CD4-positive, alpha-beta T cell treated with Interleukin-1 beta for 1 hour (primary cell): ENCODE measurements at regions not wholly inside any gene's neighbourhood (a gene's known extent, or its start where the extent isn't known, plus 50 kb on each side); places are given as distances from the start of the nearest gene placed in this dataset.
A peak's percentile ranks its signal among the peaks of the same experiment; 100 is the strongest.

Experiments used
- DNase-seq, 2 donors: peaks; one replicate each; pipeline ENCODE4 v3.0.0-alpha.2; 2020 to 2022

GRCh38 chr4:108567831-108568230, 52.5 kb upstream of the RPL34 start:
- DNase-seq = no peak

DNA sequence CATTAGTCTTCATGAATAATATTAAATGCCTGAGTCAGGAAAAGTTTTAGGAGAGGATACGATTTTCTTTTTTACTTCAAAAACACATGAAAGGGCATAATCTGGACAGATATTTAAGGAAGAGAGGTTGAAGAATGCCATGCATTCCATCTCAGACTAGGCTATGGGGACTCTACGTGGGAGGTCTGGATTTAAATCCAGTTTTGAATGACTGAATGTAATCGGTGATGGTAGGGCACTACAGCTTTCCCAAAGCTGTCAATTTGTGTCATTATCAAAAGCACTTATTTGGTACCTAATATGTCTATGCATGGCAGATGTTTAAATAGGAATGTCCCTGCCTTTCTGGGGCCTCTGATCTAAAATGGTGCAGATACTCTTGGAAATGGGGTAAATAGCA, 59.3 kb upstream of the RPL34 start:
- no peak for DNase-seq

GRCh38 chr4:108560616-108561015, 59.8 kb upstream of the RPL34 start:
- DNase-seq = no peak

DNA sequence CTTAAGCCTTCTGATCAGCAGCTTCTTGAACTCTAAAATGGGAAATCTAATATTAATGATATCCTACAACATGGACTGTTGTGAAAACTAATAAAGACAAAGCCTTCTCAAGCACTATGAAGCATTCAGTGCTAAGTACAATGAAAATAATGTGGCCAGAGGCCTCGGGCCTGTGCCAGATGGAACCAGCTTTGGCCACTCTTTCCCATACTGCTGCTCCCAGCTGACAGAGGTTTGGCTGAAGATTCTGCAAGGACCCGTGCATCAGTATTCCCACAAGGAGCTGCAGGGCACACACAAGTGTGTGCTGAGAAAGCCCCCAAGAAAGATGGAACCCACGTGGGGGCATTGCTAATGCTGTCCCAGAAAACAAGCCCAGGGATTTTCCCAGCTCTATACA, 60.5 kb upstream of the RPL34 start:
- no peak for DNase-seq

DNA sequence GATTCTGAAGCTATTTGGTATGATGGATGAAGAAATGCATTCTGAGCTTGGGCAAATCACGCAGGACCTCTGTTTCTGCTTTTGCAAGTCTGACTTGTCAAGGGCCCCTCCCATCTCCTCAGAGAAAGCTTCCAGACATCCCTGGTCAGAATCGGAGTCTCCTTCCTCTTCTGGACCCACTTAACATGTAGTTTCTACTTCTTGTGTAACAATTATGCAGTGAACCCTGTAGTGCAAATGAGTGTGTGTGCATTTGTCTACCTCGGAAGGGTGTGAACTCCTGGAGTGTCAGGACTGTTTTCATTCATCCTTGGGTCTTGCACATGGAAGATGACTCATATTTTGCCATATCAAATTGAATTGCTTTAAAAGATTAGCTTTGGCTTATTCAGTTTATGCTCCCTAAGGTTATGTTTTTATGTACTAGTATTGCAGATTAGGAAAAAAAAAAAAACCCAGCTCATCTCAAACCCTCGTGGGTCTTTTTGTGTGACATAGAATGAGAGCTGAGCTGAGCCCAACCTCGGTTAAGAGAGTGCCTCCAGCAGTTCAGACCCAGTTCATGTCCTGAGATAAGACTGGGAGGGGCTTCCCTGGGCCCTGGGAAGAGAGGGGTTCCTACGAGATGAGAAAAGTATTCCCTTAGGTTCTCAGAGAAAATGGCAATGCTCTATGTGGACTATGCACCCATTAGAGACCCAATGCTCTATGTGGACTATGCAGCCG, 61.1 kb upstream of the RPL34 start:
- DNase-seq = no peak

DNA sequence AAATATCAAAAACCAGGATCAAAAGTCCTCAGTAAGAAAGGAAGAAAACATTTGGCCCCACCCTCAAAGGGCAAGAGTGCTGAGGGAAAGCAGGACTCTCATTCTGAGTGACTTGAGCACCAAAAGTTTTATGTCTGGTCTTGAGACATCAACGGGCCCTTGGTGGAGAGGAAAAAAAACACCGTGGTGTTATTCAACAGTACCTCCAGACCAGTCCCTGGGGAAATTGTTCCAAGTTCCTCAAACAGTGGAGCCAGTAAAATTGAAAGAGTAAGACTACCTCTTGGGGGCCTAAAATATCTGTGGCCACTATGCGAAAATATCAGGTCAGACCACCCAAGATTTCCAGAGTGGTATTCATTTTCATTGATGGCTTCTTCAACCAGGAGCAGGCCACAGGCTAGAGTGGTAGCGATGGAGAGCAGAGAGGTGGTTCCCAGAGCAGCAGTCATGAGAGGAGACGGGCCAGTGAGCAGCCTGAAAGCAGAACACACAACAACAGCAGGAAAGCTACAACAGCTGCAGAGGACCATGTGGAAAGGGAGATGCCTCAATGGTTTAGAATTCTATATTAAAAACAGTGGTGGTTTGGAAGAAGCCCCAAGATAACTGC, 63.7 kb upstream of the RPL34 start:
- DNase-seq = no peak

DNA sequence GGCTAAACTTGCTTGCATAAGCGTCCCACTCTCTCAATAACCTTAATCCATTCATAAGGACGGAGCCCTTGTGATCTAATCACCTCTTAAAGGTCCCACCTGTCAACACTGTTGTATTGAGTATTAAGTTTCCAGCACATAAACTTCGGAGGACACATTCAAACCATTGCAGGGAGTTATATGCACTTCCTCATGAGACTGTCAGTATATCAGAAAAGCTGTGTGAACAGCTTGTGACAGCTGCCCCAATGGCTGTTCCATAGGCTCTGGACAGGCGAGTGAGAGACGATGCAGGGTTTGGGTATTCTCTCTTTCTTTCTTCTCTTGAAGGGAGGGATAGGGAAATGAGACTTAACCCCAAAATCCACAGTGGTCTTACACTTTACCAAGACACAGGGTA, 64.2 kb upstream of the RPL34 start:
- no peak for DNase-seq

- DNase-seq = no peak
Measured at GRCh38 chr4:108555701-108556100, 64.7 kb upstream of the RPL34 start.

DNA sequence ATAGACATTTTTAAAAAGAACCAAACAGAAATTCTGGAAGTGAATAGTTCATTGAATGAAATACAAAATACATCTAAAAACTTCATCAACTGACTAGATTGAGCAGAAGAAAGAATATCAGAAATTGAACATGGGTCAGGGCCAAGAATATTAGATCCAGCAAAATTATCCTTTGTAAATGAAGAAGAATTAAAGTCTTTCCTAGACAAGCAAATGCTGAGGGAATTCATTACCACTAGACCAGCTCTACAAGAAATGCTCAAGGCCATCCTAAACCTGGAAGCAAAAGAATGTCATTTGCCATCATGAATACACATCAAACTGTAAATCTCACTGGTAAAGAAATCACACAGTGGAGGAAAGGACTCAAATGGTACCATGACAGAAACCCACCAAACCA, 72.7 kb upstream of the RPL34 start:
- DNase-seq = no peak

DNA sequence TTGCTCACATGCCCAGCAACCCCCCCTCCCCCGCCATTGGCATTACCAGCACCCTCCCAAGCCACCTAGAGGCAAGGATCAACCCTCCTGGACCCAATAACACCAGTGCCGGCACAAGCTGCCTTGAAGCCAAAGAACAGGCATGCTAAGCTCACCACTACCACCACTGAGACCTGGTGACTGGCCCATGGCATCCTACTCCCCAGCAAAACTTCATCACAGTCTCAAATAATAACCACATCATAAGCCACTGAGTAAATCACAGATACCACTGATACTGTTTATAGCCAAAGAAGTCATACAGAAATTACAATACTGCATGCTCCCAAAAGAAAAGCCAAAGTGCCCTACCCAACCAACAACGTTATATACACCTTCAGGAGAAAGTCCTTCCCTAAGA, 73.6 kb upstream of the RPL34 start:
- DNase-seq = no peak

DNA sequence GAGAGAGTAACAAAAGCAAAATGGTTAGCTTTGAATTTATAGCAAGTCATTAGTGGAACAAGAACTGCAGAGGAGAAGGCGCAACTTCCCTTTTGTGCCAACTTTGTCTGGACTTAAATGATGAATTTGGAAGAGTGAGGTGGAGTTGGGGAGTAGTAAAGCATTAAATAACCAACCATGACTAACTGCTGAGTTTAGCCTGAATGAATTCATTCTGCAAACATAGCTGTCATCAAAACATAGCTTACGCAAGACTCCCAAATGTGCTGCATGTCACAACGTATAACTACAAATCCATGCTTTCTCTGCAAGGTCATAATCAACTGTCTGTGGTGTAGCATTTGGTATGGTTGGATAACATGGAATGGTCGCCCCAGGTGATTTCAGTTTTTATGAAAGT, 75.9 kb upstream of the RPL34 start:
- no peak for DNase-seq

GRCh38 chr4:108543359-108543968, 76.9 kb upstream of the RPL34 start:
- no peak for DNase-seq

GRCh38 chr4:108540536-108540935, 79.8 kb upstream of the RPL34 start:
- no peak for DNase-seq

- no peak for DNase-seq
Measured at GRCh38 chr4:108536577-108536976, 83.8 kb upstream of the RPL34 start.

GRCh38 chr4:108535757-108536156, 84.6 kb upstream of the RPL34 start:
- DNase-seq = no peak

DNA sequence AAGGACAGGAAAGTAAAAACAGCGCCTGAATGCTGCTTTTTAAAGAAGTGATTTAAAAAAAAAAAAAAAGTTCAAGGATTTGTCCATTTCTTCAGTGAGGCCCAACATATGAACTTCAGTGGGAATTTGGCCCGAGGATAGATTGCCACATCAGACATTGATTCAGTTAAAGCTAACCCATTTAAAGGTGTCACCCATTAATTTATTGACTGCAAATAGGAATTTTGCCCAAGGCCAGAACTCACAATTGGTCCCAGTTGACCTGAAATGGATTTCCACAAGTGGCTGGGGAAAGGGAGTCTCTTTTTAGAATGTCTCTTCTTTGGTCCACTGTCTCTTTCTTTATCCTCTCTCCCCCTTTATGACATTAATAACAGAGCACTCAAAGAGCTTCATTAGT, 86.5 kb upstream of the RPL34 start:
- no peak for DNase-seq

DNA sequence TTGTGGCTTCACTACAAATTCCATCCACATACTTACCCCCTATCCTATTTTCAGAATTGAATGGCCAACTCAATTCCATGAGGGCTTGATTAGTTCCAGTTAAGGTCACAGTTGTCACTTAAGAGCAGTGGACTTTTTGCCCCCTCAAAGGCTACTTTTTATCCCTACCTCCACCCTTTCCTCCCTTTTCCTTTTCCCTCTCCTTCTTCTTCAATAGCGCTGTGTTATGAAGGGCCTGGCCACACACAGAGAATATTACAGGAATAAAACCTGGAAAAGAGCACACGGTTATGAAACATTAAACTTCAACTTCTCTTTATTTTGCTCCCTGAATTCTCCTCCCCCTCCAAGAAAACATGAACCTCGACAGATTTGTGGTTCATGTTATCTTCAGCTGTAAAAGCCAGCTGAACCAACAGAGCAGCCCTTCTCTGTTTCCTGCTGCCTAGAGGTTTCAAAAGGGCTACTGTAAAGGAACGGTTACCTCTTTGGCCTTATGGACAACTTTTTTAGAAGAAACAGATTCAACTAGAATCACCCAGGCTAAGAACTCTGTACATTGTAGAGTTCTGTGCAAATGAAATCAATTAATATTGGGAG, 87.0 kb upstream of the RPL34 start:
- DNase-seq = no peak

- DNase-seq = no peak
Measured at GRCh38 chr4:108532738-108533137, 87.6 kb upstream of the RPL34 start.

GRCh38 chr4:108532187-108532586, 88.2 kb upstream of the RPL34 start:
- DNase-seq = no peak

- no peak for DNase-seq
Measured at GRCh38 chr4:108531461-108531860, 88.9 kb upstream of the RPL34 start.

DNA sequence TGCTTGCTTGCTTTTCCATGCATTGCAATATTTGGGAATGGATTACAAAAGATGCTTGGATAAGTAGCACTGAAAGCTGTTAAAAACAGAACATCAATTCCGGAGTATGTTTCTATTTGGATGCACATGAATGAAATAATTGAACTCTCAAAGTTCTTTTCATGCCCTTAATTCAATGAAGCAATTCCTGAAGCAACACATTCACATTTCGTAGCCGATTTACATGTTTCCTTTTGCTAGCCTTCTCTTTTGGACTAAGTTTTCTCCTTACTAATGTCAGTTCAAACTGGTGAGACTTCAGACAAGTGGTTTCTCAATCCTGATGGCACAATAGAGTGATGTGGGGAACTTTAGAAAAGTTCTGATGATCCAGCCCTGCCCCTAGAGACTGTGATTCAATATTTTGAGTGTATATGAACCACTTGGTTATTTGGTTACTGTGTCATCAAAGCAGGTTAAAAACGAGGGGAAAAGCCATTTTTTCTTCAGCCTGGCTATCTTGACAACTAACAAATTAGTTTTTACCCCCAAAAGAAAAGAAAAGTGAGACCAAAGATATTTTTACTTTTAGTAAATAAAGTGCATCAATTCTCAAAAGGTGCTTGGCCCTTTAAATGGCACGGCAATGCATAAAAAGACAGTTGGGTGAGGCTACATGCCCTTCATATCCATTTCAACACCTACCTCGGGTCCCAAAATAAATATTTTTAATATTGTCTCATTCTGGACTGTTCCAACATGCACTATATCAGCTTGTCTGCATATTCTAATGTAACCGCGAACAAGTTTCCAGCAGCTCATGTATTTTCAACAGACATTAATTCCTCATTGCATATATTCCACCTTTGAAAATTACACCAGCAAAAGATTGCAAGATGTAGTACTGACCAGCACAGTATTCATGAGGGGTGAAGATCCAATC, 90.1 kb upstream of the RPL34 start:
- DNase-seq = no peak

DNA sequence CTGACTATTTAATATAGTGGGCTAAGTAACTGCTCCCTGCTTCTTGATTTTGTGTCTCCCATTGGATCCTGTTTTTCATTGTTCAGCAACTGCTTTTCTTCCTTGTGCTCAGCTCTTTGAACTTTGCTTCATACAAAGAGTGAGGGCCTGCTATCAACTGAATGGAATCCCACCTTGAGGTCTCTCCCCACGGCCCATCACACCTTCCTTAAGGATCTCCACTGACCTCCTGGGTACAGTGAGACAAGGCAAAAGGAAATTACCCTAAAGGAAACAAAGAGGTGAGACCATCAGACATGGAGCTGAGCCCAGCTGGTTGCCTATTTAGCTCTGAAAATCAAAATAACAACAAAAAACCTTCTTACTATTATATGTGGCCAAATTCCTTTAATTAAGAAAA, 91.3 kb upstream of the RPL34 start:
- DNase-seq = no peak

GRCh38 chr4:108527723-108528122, 92.7 kb upstream of the RPL34 start:
- DNase-seq = peak in 1 of 2 donors; percentile 43
